Panc1 (cell line): ENCODE measurements at regions not wholly inside any gene's neighbourhood (a gene's known extent, or its start where the extent isn't known, plus 50 kb on each side); places are given as distances from the start of the nearest gene placed in this dataset.

Experiments used
- ATAC-seq: fragments of 200-7000 bp; cut with Tn5 transposase; 2 replicates; pipeline ENCODE4 v1.9.1; 2020; ENCODE audit warnings: mild to moderate bottlenecking, moderate library complexity
- BruUV-seq: library from RNA; stranded (reverse); fragments of 400-500 nt; replicated peaks from 2 replicates; lab custom pipeline; 2021; lab: Mats Ljungman, UMichigan
- CTCF ChIA-PET: fragments of 300-600 bp; sonication (Branson Sonifier 250); formaldehyde crosslinking; loops from one replicate; lab custom pipeline; 2022; ENCODE audit warnings: antibody characterized with exemption; lab: Charles Lee
- POLR2A ChIA-PET: fragments of 300-600 bp; sonication (Branson Sonifier 250); formaldehyde crosslinking; loops from one replicate; lab custom pipeline; 2022; ENCODE audit warnings: antibody characterized with exemption; lab: Charles Lee
- DNase-seq: peaks from one replicate; pipeline ENCODE4 v3.0.0-alpha.2; 2010; ENCODE audit warnings: low read depth, low spot score
- H3K27ac ChIP-seq: 2 replicates; pipeline ENCODE4 v1.5.1; 2011; ENCODE audit warnings: mild to moderate bottlenecking, low read length, inconsistent platforms
- H3K27me3 ChIP-seq: fragments of 200-500 bp; sonication (Bioruptor generic); 2 replicates; pipeline ENCODE4 v1.6.0; 2014; ENCODE audit warnings: low read length, inconsistent platforms; ENCODE audit not compliant: control insufficient read depth, insufficient read depth
- H3K36me3 ChIP-seq: fragments of 200-500 bp; sonication (Bioruptor generic); 2 replicates; pipeline ENCODE4 v1.5.1; 2014; ENCODE audit warnings: inconsistent platforms, mild to moderate bottlenecking, low read length, moderate library complexity; ENCODE audit not compliant: control insufficient read depth, insufficient read depth
- H3K4me1 ChIP-seq: 2 replicates; pipeline ENCODE4 v1.5.1; 2011; ENCODE audit warnings: inconsistent platforms, mild to moderate bottlenecking, low read length, moderate library complexity; ENCODE audit not compliant: control insufficient read depth, insufficient read depth
- H3K4me3 ChIP-seq, 2 experiments: 2 replicates each; pipeline ENCODE4 v1.5.1; 2011 to 2012; ENCODE audit warnings: low read depth in 2 of 2, low read length in 2 of 2, mild to moderate bottlenecking in 2 of 2, inconsistent platforms in 1 of 2, moderate library complexity in 1 of 2
- H3K9me3 ChIP-seq: fragments of 200-500 bp; sonication (Bioruptor generic); 2 replicates; pipeline ENCODE4 v1.5.1; 2014; ENCODE audit warnings: low read depth, mild to moderate bottlenecking, inconsistent platforms, low read length, moderate library complexity; ENCODE audit not compliant: control insufficient read depth, insufficient read depth
- CTCF ChIP-seq: fragments of 450-650 bp; IDR thresholded peaks from 2 replicates; pipeline ENCODE4 v1.5.1; 2017; ENCODE audit warnings: mild to moderate bottlenecking
- POLR2AphosphoS5 ChIP-seq: IDR thresholded peaks from 2 replicates; pipeline ENCODE4 v1.6.1; 2012; ENCODE audit warnings: mild to moderate bottlenecking, low read depth, low read length, moderate library complexity
- REST ChIP-seq, 2 experiments: IDR thresholded peaks; 2 replicates each; pipeline ENCODE4 v1.6.1; 2011 to 2012; ENCODE audit warnings: low read depth in 2 of 2, control low read depth in 1 of 2, low read length in 1 of 2, mild to moderate bottlenecking in 1 of 2, moderate library complexity in 1 of 2; ENCODE audit not compliant: insufficient read depth in 1 of 2
- SIN3A ChIP-seq: IDR thresholded peaks from 2 replicates; pipeline ENCODE4 v1.6.1; 2012; ENCODE audit warnings: low read depth, mild to moderate bottlenecking, low read length, moderate library complexity, borderline replicate concordance; ENCODE audit not compliant: insufficient read depth
- TCF7L2 ChIP-seq: IDR thresholded peaks from 2 replicates; pipeline ENCODE4 v1.6.1; 2011; ENCODE audit warnings: mild to moderate bottlenecking, low read depth, low read length, inconsistent platforms
- in situ Hi-C: cut with HindIII; loops from 2 replicates; pipeline ENCODE4 v1.10.0; 2016; ENCODE audit warnings: low sequenced_read_pairs, low pct_unique_long_range_greater_than_20kb
- intact Hi-C: fragments of 100-400 bp; cut with micrococcal nuclease; formaldehyde crosslinking; loops from one replicate; pipeline ENCODE4 v1.10.0; 2022; ENCODE audit not compliant: unreplicated experiment

- Histone ChIP-seq H3K4me1 (no peaks in the 10 kb centered on the region), H3K9me3 (peaks cover 4% of the 10 kb centered on the region; the same call in 1 of the 2 replicates), H3K4me3 (no peak overlapping the region), H3K27me3 (peaks cover 7% of the 10 kb centered on the region), H3K27ac (no peak overlapping the region), H3K36me3 (no peaks in the 10 kb centered on the region)
- DNase-seq (no peak), ATAC-seq (no peak)
- in situ Hi-C loops, result no loop called here
- no TSS peak for BruUV-seq
- ChIA-PET CTCF (no interaction called here), POLR2A (no interaction called here)
- intact Hi-C loops, result no loop called here
- TF ChIP-seq TCF7L2 (no peak), POLR2AphosphoS5 (no peak), SIN3A (no peak), REST (IDR thresholded peaks at IDR 0.05; ENCODE audit: insufficient read depth in 1 of 2, low read depth in 2 of 2, low read length in 1 of 2) (no peak), CTCF (no peak)
These were observed 107.0 kb upstream of the MGMT start for GRCh38 chr10:129360046-129360445.

GRCh38 chr10:129361676-129362376 lies 105.2 kb upstream of the MGMT start:
- in situ Hi-C loops, result no loop called here
- no peak for ATAC-seq
- intact Hi-C loops, result no loop called here
- peaks cover 7% of the 10 kb centered on the region for H3K27me3 ChIP-seq
- ChIA-PET POLR2A (no interaction called here), CTCF (no interaction called here)
- H3K4me1 ChIP-seq, result no peaks in the 10 kb centered on the region
- no peak overlapping the region for H3K27ac ChIP-seq
- no peaks in the 10 kb centered on the region for H3K9me3 ChIP-seq
- no peak for DNase-seq
- BruUV-seq, result no TSS peak
- no peaks in the 10 kb centered on the region for H3K36me3 ChIP-seq
- no peak overlapping the region for H3K4me3 ChIP-seq
- no peak for TF ChIP-seq POLR2AphosphoS5
- no peak for TF ChIP-seq SIN3A
- TF ChIP-seq TCF7L2, result no peak
- TF ChIP-seq REST (IDR thresholded peaks at IDR 0.05; ENCODE audit: insufficient read depth in 1 of 2, low read depth in 2 of 2, low read length in 1 of 2), result no peak
- no peak for TF ChIP-seq CTCF
